ENCODE measurements at regions not wholly inside any gene's neighbourhood (a gene's known extent, or its start where the extent isn't known, plus 50 kb on each side); places are given as distances from the start of the nearest gene placed in this dataset.
"Not testable (repeated sequence)": the region's sequence is repeated elsewhere in the genome, so short reads cannot be mapped to it uniquely, and the experiment has no call there.

DNA sequence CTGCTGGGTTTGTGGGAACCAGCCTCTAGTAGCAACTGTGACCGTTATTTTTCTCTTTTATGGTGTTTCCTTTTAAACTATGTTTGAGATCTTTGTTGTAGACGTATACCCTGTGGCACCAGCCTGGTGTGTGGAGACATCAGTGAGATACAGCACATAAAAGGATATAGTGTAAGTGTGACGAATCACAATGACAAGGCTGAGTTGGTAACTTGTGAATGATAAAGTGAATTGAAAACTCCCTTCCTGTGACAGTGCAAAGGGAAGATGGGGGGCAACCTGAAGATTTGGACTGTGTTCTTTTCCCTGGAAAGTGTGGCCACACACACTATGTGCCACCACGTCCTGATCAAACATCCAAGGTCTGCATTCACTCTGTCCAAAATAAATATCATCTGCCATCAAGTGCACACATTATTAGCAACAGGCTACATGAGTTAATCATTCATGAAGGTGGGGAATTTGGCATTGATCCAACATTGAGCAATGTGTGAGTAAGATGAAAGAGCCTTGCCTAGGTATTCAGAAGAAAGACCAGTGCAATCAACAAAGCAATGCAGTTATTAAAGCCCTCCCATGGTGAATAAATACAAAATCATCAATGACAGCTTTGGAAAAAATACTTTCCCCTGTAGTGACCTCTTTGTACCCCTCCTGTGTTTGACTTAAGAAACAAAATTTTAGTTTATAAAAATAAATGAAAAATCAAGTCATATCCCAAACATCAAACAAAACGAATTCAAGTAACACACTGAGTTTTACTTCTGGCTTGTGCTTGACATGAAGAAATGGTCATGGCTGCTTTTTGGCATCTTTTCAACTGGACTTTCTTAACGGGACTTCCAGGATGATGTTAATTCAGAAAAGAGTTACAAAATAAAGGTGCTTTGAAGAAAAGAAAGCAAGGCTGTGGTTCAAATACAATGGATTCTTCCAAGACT lies 1280.5 kb upstream of the ZEB2 start:
- Mint-ChIP-seq H3K27ac (no peak overlapping the region), H3K4me1 (ENCODE audit: low read depth) (no peaks in the 10 kb centered on the region), H3K36me3 (ENCODE audit: low read depth) (no peaks in the 10 kb centered on the region), H3K4me3 (no peak overlapping the region), H3K27me3 (ENCODE audit: insufficient read depth) (peaks cover 1% of the 10 kb centered on the region), H3K9me3 (no peaks in the 10 kb centered on the region)
- intact Hi-C loops (cut with micrococcal nuclease) = no loop called here
- DNase-seq (ENCODE audit: low spot score) = no peak

DNA sequence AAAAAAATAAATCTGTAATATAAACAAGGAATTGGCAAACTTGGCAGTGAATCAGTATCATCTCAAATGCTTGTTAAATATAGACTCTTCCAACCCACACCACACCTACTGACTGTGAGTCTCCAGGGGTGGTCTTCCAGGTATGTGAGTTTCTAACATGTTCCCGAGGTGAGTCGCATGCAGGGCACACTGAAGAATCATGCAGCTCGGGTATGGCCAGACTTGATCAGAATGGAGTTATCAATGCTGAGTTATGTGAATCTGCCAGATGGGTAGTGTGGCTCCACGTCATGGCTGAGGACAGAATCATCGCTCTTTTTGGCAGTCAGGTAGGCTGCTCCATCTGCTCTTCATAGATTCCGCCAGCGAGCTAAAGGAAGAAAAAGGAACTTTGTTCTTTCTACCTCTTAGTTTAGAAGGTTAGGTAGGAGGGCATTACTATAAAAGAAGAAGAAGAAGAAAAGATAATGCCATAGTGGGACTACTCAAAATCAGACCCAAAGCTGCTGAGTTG lies 1279.7 kb upstream of the ZEB2 start:
- DNase-seq (ENCODE audit: low spot score) = no peak
- Mint-ChIP-seq H3K4me3 (no peak overlapping the region), H3K36me3 (ENCODE audit: low read depth) (no peaks in the 10 kb centered on the region), H3K9me3 (no peaks in the 10 kb centered on the region), H3K4me1 (ENCODE audit: low read depth) (no peaks in the 10 kb centered on the region), H3K27ac (no peak overlapping the region), H3K27me3 (ENCODE audit: insufficient read depth) (peaks cover 1% of the 10 kb centered on the region)
- intact Hi-C loops (cut with micrococcal nuclease) = no loop called here

DNA sequence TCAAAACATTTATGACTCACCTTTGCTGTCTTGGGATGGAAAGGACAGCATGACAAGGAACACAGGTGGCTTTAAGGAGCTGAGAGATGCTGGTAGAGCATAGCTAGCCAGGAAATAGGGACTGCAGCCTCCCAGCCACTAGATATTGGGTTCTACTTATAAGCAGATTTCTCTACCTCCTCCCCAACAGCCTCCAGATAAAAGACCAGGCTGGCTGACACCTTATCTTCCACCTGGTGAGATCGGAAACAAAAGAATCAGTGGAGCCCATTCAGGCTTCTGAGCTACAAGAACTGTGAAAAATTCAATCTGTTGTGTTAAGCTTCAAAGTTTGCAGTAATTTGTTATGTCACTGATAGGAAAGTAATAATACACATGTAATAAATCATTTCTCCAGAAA lies 1278.5 kb upstream of the ZEB2 start:
- Mint-ChIP-seq H3K36me3 (ENCODE audit: low read depth) (no peaks in the 10 kb centered on the region), H3K4me3 (no peak overlapping the region), H3K9me3 (no peaks in the 10 kb centered on the region), H3K27ac (no peak overlapping the region), H3K4me1 (ENCODE audit: low read depth) (no peaks in the 10 kb centered on the region), H3K27me3 (ENCODE audit: insufficient read depth) (peaks cover 1% of the 10 kb centered on the region)
- intact Hi-C loops (cut with micrococcal nuclease) = no loop called here
- DNase-seq (ENCODE audit: low spot score) = no peak

DNA sequence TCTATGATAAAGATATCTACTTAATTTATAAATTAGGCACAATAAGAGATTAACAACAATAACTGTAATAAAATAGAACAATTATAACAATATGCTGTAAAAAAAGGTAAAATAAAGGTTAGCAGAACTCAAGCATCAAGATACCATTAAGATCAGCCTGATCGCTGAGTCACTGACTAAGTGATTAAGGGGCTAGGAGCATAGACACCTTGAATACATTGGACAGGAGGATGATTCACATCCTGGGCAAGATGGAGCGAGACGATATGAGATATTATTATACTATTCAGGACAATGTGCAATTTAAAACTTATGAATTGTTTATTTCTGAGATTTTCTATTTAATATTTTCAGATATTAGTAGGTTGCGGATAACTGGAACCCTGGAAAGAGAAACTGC lies 1277.8 kb upstream of the ZEB2 start:
- no peak overlapping the region for H3K27ac Mint-ChIP-seq
- H3K4me3 Mint-ChIP-seq = no peak overlapping the region
- no peaks in the 10 kb centered on the region for H3K9me3 Mint-ChIP-seq
- intact Hi-C loops (cut with micrococcal nuclease) = no loop called here
- no peaks in the 10 kb centered on the region for H3K36me3 Mint-ChIP-seq (ENCODE audit: low read depth)
- no peak for DNase-seq (ENCODE audit: low spot score)
- no peaks in the 10 kb centered on the region for H3K4me1 Mint-ChIP-seq (ENCODE audit: low read depth)
- H3K27me3 Mint-ChIP-seq (ENCODE audit: insufficient read depth) = peaks cover 1% of the 10 kb centered on the region

DNA sequence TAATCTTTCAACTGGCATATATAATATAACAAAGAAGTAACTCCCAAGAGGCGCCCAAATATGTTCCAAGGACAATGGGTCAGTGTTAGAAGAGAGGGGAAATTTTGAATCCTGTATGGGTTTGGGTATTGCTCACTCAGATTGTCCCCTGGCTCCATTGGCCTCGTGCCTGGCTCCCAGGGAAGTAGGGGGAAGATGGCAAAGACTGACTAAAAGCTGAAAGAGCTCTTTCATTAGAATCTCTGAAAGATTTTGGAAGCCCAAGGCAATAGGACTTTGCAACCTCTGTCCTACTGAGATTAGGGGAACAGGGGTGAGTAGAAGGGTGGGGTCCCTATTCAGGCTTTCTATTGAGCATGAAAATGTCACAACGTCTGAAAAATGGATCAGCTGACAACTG lies 1272.8 kb upstream of the ZEB2 start:
- no peaks in the 10 kb centered on the region for H3K4me1 Mint-ChIP-seq (ENCODE audit: low read depth)
- no peaks in the 10 kb centered on the region for H3K9me3 Mint-ChIP-seq
- no peak for DNase-seq (ENCODE audit: low spot score)
- intact Hi-C loops (cut with micrococcal nuclease) = no loop called here
- no peaks in the 10 kb centered on the region for H3K36me3 Mint-ChIP-seq (ENCODE audit: low read depth)
- no peak overlapping the region for H3K27ac Mint-ChIP-seq
- no peak overlapping the region for H3K4me3 Mint-ChIP-seq
- H3K27me3 Mint-ChIP-seq (ENCODE audit: insufficient read depth) = no peaks in the 10 kb centered on the region

DNA sequence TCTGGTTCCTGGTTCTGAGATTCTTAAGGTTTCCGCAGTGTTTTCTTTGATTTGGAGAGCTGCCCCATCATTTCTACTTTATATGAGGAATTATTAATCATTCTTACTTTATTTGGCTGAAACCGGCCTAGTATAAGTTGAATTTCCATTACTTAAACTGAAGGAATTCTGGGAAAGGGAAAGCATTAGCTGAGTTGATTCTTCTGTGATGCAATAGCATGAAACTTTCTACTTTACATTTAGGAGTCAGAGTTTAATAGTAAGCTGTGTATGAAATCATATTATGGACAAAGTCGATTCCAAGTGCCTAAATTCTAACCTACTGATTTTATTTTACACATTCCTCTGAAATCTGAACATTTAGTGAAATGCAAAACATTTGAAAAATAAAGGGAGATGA lies 1269.7 kb upstream of the ZEB2 start:
- no peak for DNase-seq (ENCODE audit: low spot score)
- intact Hi-C loops (cut with micrococcal nuclease) = no loop called here
- no peaks in the 10 kb centered on the region for H3K4me1 Mint-ChIP-seq (ENCODE audit: low read depth)
- H3K36me3 Mint-ChIP-seq (ENCODE audit: low read depth) = no peaks in the 10 kb centered on the region
- H3K27me3 Mint-ChIP-seq (ENCODE audit: insufficient read depth) = no peaks in the 10 kb centered on the region
- H3K4me3 Mint-ChIP-seq = no peak overlapping the region
- no peaks in the 10 kb centered on the region for H3K9me3 Mint-ChIP-seq
- no peak overlapping the region for H3K27ac Mint-ChIP-seq

DNA sequence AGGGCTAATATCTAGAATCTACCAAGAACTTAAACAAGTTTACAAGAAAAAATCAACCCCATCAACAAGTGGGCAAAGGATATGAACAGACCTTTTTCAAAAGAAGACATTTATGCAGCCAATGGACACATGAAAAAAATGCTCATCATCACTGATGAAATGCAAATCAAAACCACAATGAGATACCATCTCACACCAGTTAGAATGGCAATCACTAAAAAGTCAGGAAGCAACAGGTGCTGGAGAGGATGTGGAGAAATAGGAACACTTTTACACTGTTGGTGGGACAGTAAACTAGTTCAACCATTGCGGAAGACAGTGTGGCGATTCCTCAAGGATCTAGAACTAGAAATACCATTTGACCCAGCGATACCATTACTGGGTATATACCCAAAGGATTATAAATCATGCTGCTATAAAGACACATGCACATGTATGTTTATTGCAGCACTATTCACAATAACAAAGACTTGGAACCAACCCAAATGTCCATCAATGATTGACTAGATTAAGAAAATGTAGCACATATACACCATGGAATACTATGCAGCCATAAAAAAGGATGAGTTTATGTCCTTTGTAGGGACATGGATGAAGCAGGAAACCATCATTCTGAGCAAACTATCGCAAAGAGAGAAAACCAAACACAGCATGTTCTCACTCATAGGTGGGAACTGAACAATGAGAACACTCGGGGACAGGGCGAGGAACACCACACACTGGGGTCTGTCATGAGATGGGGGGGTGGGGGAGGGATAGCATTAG lies 1267.9 kb upstream of the ZEB2 start:
- H3K36me3 Mint-ChIP-seq (ENCODE audit: low read depth); H3K4me3 Mint-ChIP-seq; H3K27ac Mint-ChIP-seq; intact Hi-C loops (cut with micrococcal nuclease); H3K4me1 Mint-ChIP-seq (ENCODE audit: low read depth); H3K9me3 Mint-ChIP-seq; H3K27me3 Mint-ChIP-seq (ENCODE audit: insufficient read depth); DNase-seq (ENCODE audit: low spot score): not testable (repeated sequence)

DNA sequence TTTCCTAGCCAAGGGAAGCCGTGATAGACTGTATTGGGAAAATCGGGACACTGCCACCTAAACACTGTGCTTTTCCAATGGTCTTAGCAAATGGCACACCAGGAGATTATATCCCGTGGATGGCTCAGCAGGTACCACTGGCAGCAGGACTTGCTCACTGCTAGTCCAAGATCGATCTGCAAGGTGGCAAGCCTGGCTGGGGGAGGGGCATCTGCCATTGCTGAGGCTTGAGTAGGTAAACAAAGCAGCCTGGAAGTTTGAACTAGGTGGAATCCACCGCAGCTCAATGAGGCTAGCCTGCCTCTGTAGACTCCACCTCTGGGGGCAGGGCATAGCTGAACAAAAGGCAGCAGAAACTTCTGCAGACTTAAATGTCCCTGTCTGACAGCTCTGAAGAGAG lies 1262.7 kb upstream of the ZEB2 start:
- intact Hi-C loops (cut with micrococcal nuclease); H3K27me3 Mint-ChIP-seq (ENCODE audit: insufficient read depth); DNase-seq (ENCODE audit: low spot score); H3K9me3 Mint-ChIP-seq; H3K4me1 Mint-ChIP-seq (ENCODE audit: low read depth); H3K27ac Mint-ChIP-seq; H3K4me3 Mint-ChIP-seq; H3K36me3 Mint-ChIP-seq (ENCODE audit: low read depth): not testable (repeated sequence)

DNA sequence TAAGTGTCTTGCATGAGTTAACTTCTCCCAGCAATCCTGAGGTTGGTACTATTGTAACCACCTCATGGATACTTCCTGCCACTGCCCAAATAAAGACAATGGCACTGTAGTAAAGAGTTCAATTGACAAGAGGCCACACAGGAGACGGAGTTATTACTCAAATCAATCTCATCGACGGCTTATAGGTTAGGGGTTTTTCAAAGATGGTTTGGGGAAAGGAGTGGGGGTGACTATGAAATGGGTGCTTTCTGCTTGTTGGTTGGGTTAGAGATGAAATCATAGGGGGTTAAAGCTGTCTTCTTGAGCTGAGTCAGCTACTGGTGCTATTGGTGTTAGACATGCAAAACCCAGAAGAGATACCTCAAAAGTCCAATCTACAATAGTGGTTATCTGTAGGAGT lies 1258.0 kb upstream of the ZEB2 start:
- Mint-ChIP-seq H3K27ac (no peak overlapping the region), H3K4me3 (no peak overlapping the region), H3K36me3 (ENCODE audit: low read depth) (no peaks in the 10 kb centered on the region), H3K9me3 (no peaks in the 10 kb centered on the region), H3K27me3 (ENCODE audit: insufficient read depth) (no peaks in the 10 kb centered on the region), H3K4me1 (ENCODE audit: low read depth) (no peaks in the 10 kb centered on the region)
- intact Hi-C loops (cut with micrococcal nuclease) = no loop called here
- no peak for DNase-seq (ENCODE audit: low spot score)

DNA sequence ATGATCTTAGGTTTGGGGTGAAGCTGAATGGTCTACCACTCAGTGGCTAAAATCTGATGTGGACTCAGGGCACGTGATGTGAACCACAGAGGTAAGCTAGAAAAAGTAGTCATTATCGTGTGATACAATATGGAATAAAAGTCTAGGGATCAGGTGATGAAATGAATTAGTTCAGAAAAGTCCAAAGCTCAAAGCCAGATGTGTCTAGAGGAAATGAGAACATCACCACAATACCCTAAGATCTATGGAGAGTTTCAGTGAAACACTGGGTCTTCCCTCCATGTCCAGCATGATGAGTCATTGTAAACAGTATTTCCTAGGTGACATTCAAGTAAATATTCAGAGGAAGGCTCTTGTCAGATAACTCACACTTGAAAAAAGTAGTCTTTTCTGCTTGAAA lies 1257.4 kb upstream of the ZEB2 start:
- Mint-ChIP-seq H3K27ac (no peak overlapping the region), H3K4me3 (no peak overlapping the region), H3K27me3 (ENCODE audit: insufficient read depth) (no peaks in the 10 kb centered on the region), H3K9me3 (no peaks in the 10 kb centered on the region), H3K4me1 (ENCODE audit: low read depth) (no peaks in the 10 kb centered on the region), H3K36me3 (ENCODE audit: low read depth) (no peaks in the 10 kb centered on the region)
- DNase-seq (ENCODE audit: low spot score) = no peak
- intact Hi-C loops (cut with micrococcal nuclease) = no loop called here

DNA sequence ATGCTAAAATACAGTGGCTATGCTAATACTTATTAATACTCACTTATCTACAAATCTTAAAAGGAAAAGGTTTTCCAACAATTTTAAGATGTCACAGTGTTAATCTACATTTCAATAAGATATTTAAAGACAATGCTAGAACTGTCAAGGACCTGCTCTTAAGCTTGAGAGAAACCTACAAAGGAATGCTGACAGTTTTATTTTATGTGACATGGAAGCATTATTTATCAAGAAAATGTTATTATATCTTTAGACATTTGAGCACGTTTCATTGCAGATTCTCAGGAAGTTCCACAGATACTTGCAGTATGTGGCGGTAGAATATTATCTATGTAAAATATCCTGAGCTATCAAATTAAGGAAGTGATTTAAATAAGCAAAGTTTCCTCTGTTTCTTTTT lies 1255.7 kb upstream of the ZEB2 start:
- Mint-ChIP-seq H3K4me1 (ENCODE audit: low read depth) (no peaks in the 10 kb centered on the region), H3K9me3 (no peaks in the 10 kb centered on the region), H3K4me3 (no peak overlapping the region), H3K27ac (no peak overlapping the region), H3K36me3 (ENCODE audit: low read depth) (no peaks in the 10 kb centered on the region), H3K27me3 (ENCODE audit: insufficient read depth) (no peaks in the 10 kb centered on the region)
- intact Hi-C loops (cut with micrococcal nuclease) = no loop called here
- DNase-seq (ENCODE audit: low spot score) = no peak

DNA sequence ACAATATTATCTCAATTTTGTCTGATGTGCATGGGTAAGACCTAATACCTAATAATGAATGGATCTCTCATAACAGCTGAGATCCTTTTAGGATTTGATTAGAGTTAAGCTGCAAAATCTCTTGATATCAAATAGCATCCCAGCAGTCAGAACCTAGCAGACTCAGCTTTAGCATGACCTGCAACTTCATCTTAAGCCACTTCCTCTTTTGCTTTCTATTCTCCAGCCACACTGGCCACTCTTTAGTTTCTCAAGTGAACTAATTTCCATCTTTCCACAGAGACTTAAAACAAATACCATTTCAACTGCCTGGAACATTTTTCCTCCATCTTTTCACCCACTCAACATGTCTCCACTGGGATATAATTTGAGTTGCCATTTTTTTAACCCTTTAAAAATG lies 1251.6 kb upstream of the ZEB2 start:
- no peak overlapping the region for H3K4me3 Mint-ChIP-seq
- H3K36me3 Mint-ChIP-seq (ENCODE audit: low read depth) = no peaks in the 10 kb centered on the region
- intact Hi-C loops (cut with micrococcal nuclease) = no loop called here
- H3K4me1 Mint-ChIP-seq (ENCODE audit: low read depth) = no peaks in the 10 kb centered on the region
- no peak for DNase-seq (ENCODE audit: low spot score)
- no peaks in the 10 kb centered on the region for H3K9me3 Mint-ChIP-seq
- no peak overlapping the region for H3K27ac Mint-ChIP-seq
- no peaks in the 10 kb centered on the region for H3K27me3 Mint-ChIP-seq (ENCODE audit: insufficient read depth)

DNA sequence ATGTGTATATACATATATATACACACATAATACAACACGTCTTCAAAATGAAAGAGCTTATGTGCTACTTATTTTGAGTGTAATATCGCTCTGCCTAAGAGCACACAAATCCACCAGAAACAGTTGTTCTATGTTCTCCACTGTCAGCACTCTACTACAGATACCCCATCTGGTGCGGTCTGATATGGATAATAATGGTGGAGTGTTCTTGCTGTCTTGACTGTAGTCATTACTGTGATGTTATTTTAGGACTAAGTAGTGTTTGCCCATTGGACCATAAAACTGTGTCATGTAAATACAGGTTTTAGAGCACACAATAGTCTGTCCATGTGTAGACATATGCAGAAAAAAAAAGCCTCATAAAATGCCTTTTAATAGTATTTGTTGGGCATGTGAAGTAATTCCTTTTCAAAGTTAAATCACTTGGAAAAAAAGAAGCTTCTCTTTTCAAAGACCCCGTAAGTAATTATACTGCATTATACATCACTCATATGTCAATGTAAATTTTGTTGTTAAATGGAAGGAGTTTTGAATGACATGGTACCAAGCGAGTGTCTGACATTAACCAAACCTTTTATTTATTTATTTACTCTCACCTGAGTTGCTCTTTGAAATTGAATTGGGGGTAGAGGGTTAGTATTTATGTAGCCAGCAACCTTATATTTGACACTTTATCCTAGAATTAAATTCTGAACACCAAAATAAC lies 1249.2 kb upstream of the ZEB2 start:
- Mint-ChIP-seq H3K36me3 (ENCODE audit: low read depth) (no peaks in the 10 kb centered on the region), H3K4me1 (ENCODE audit: low read depth) (no peaks in the 10 kb centered on the region), H3K9me3 (no peaks in the 10 kb centered on the region), H3K27me3 (ENCODE audit: insufficient read depth) (no peaks in the 10 kb centered on the region), H3K27ac (no peak overlapping the region), H3K4me3 (no peak overlapping the region)
- intact Hi-C loops (cut with micrococcal nuclease) = no loop called here
- no peak for DNase-seq (ENCODE audit: low spot score)

Data from activated T-helper 1 cell treated with anti-CD3 and anti-CD28 coated beads, Interleukin-12 subunit alpha, Interleukin-12 subunit beta, Interleukin-2, Interleukin-4 antibody, amounts not matched to agents 30 ng/mL and 10 ng/mL and 1 ng/mL, durations not matched to agents 14 hours and 24 hours and 36 hours (primary cell).